ENCODE measurements at regions not wholly inside any gene's neighbourhood (a gene's known extent, or its start where the extent isn't known, plus 50 kb on each side); places are given as distances from the start of the nearest gene placed in this dataset.

- Histone ChIP-seq H3K4me1 (ENCODE audit: low read length) (no peaks in the 10 kb centered on the region), H3K4me3 (ENCODE audit: low read length) (no peak overlapping the region), H3K27ac (ENCODE audit: low read length) (no peak overlapping the region), H3K9ac (ENCODE audit: low read length) (no peak overlapping the region), H3K9me2 (replicated peaks; ENCODE audit: insufficient read depth, low read length) (no peaks in the 10 kb centered on the region), H3K79me2 (ENCODE audit: low read length) (no peaks in the 10 kb centered on the region), H3K9me3 (ENCODE audit: low read length) (peaks cover 67% of the 10 kb centered on the region), H2AFZ (ENCODE audit: low read length) (no peak overlapping the region), H4K20me1 (ENCODE audit: insufficient read depth, low read depth, low read length) (no peaks in the 10 kb centered on the region), H3K27me3 (ENCODE audit: low read length) (no peaks in the 10 kb centered on the region; the same call in 1 of the 2 replicates), H3K4me2 (ENCODE audit: low read depth, low read length, poor library complexity, severe bottlenecking) (no peak overlapping the region), H3K36me3 (ENCODE audit: insufficient read depth, low read length) (no peaks in the 10 kb centered on the region; the same call in 1 of the 2 replicates)
- no peak for DNase-seq
These were observed 571.4 kb downstream of the NOVA1 start for GRCh38 chr14:26026384-26026783.

GRCh38 chr14:26023967-26024366, 573.9 kb downstream of the NOVA1 start:
- H3K4me1 ChIP-seq (ENCODE audit: low read length): no peaks in the 10 kb centered on the region
- no peaks in the 10 kb centered on the region; the same call in 1 of the 2 replicates for H3K36me3 ChIP-seq (ENCODE audit: insufficient read depth, low read length)
- H3K9ac ChIP-seq (ENCODE audit: low read length): no peak overlapping the region
- H3K27ac ChIP-seq (ENCODE audit: low read length): no peak overlapping the region
- no peaks in the 10 kb centered on the region for H3K9me2 ChIP-seq (replicated peaks; ENCODE audit: insufficient read depth, low read length)
- no peak for DNase-seq
- H3K27me3 ChIP-seq (ENCODE audit: low read length): no peaks in the 10 kb centered on the region; the same call in 1 of the 2 replicates
- H3K4me2 ChIP-seq (ENCODE audit: low read depth, low read length, poor library complexity, severe bottlenecking): no peak overlapping the region
- no peak overlapping the region for H3K4me3 ChIP-seq (ENCODE audit: low read length)
- no peaks in the 10 kb centered on the region for H3K79me2 ChIP-seq (ENCODE audit: low read length)
- H4K20me1 ChIP-seq (ENCODE audit: insufficient read depth, low read depth, low read length): no peaks in the 10 kb centered on the region
- no peak overlapping the region for H2AFZ ChIP-seq (ENCODE audit: low read length)
- H3K9me3 ChIP-seq (ENCODE audit: low read length): peaks cover 65% of the 10 kb centered on the region

- Histone ChIP-seq H3K4me1 (ENCODE audit: low read length) (no peaks in the 10 kb centered on the region), H3K9me3 (ENCODE audit: low read length) (peaks cover 70% of the 10 kb centered on the region), H3K36me3 (ENCODE audit: insufficient read depth, low read length) (no peaks in the 10 kb centered on the region; the same call in 1 of the 2 replicates), H3K27ac (ENCODE audit: low read length) (no peak overlapping the region), H3K4me3 (ENCODE audit: low read length) (no peak overlapping the region), H3K27me3 (ENCODE audit: low read length) (no peaks in the 10 kb centered on the region; the same call in 1 of the 2 replicates), H3K79me2 (ENCODE audit: low read length) (no peaks in the 10 kb centered on the region), H4K20me1 (ENCODE audit: insufficient read depth, low read depth, low read length) (no peaks in the 10 kb centered on the region), H2AFZ (ENCODE audit: low read length) (no peak overlapping the region), H3K9me2 (replicated peaks; ENCODE audit: insufficient read depth, low read length) (no peaks in the 10 kb centered on the region), H3K9ac (ENCODE audit: low read length) (no peak overlapping the region), H3K4me2 (ENCODE audit: low read depth, low read length, poor library complexity, severe bottlenecking) (no peak overlapping the region)
- DNase-seq: no peak
These were observed 576.1 kb downstream of the NOVA1 start for GRCh38 chr14:26021759-26022158.

GRCh38 chr14:26017270-26017669, 580.6 kb downstream of the NOVA1 start:
- Histone ChIP-seq H4K20me1 (ENCODE audit: insufficient read depth, low read depth, low read length) (no peaks in the 10 kb centered on the region), H3K27ac (ENCODE audit: low read length) (no peak overlapping the region), H2AFZ (ENCODE audit: low read length) (no peak overlapping the region), H3K9ac (ENCODE audit: low read length) (no peak overlapping the region), H3K4me2 (ENCODE audit: low read depth, low read length, poor library complexity, severe bottlenecking) (no peak overlapping the region), H3K9me2 (replicated peaks; ENCODE audit: insufficient read depth, low read length) (no peaks in the 10 kb centered on the region), H3K36me3 (ENCODE audit: insufficient read depth, low read length) (no peaks in the 10 kb centered on the region), H3K4me3 (ENCODE audit: low read length) (no peak overlapping the region), H3K27me3 (ENCODE audit: low read length) (no peaks in the 10 kb centered on the region), H3K9me3 (ENCODE audit: low read length) (peaks cover 85% of the 10 kb centered on the region), H3K79me2 (ENCODE audit: low read length) (no peaks in the 10 kb centered on the region), H3K4me1 (ENCODE audit: low read length) (no peaks in the 10 kb centered on the region)
- DNase-seq: no peak

- Histone ChIP-seq H3K4me1 (ENCODE audit: low read length) (no peaks in the 10 kb centered on the region), H2AFZ (ENCODE audit: low read length) (no peak overlapping the region), H3K9ac (ENCODE audit: low read length) (no peak overlapping the region), H3K79me2 (ENCODE audit: low read length) (no peaks in the 10 kb centered on the region), H3K9me2 (replicated peaks; ENCODE audit: insufficient read depth, low read length) (no peaks in the 10 kb centered on the region), H3K27me3 (ENCODE audit: low read length) (no peaks in the 10 kb centered on the region), H3K27ac (ENCODE audit: low read length) (no peak overlapping the region), H3K4me3 (ENCODE audit: low read length) (no peak overlapping the region), H3K4me2 (ENCODE audit: low read depth, low read length, poor library complexity, severe bottlenecking) (no peak overlapping the region), H3K36me3 (ENCODE audit: insufficient read depth, low read length) (no peaks in the 10 kb centered on the region), H4K20me1 (ENCODE audit: insufficient read depth, low read depth, low read length) (no peaks in the 10 kb centered on the region), H3K9me3 (ENCODE audit: low read length) (peaks cover 65% of the 10 kb centered on the region)
- DNase-seq: no peak
These were observed 589.5 kb downstream of the NOVA1 start for GRCh38 chr14:26008290-26008689.

- H3K9ac ChIP-seq (ENCODE audit: low read length): no peak overlapping the region
- H3K4me3 ChIP-seq (ENCODE audit: low read length): no peak overlapping the region
- H3K79me2 ChIP-seq (ENCODE audit: low read length): no peaks in the 10 kb centered on the region
- H2AFZ ChIP-seq (ENCODE audit: low read length): no peak overlapping the region
- H3K4me2 ChIP-seq (ENCODE audit: low read depth, low read length, poor library complexity, severe bottlenecking): no peak overlapping the region
- no peak overlapping the region for H3K27ac ChIP-seq (ENCODE audit: low read length)
- H4K20me1 ChIP-seq (ENCODE audit: insufficient read depth, low read depth, low read length): no peaks in the 10 kb centered on the region
- no peaks in the 10 kb centered on the region for H3K4me1 ChIP-seq (ENCODE audit: low read length)
- no peaks in the 10 kb centered on the region for H3K36me3 ChIP-seq (ENCODE audit: insufficient read depth, low read length)
- peaks cover 49% of the 10 kb centered on the region for H3K9me3 ChIP-seq (ENCODE audit: low read length)
- no peaks in the 10 kb centered on the region for H3K9me2 ChIP-seq (replicated peaks; ENCODE audit: insufficient read depth, low read length)
- no peaks in the 10 kb centered on the region for H3K27me3 ChIP-seq (ENCODE audit: low read length)
- DNase-seq: no peak
These were observed 593.5 kb downstream of the NOVA1 start for GRCh38 chr14:26004342-26004741.

- Histone ChIP-seq H4K20me1 (ENCODE audit: insufficient read depth, low read depth, low read length) (no peaks in the 10 kb centered on the region), H3K27ac (ENCODE audit: low read length) (no peak overlapping the region), H3K9me2 (replicated peaks; ENCODE audit: insufficient read depth, low read length) (no peaks in the 10 kb centered on the region), H3K9me3 (ENCODE audit: low read length) (peaks cover 84% of the 10 kb centered on the region), H3K4me3 (ENCODE audit: low read length) (no peak overlapping the region), H3K9ac (ENCODE audit: low read length) (no peak overlapping the region), H3K4me1 (ENCODE audit: low read length) (no peaks in the 10 kb centered on the region), H2AFZ (ENCODE audit: low read length) (no peak overlapping the region), H3K27me3 (ENCODE audit: low read length) (no peaks in the 10 kb centered on the region), H3K4me2 (ENCODE audit: low read depth, low read length, poor library complexity, severe bottlenecking) (no peak overlapping the region), H3K36me3 (ENCODE audit: insufficient read depth, low read length) (no peaks in the 10 kb centered on the region), H3K79me2 (ENCODE audit: low read length) (no peaks in the 10 kb centered on the region)
- DNase-seq: no peak
These were observed 604.0 kb downstream of the NOVA1 start for GRCh38 chr14:25993830-25994229.

GRCh38 chr14:25988536-25988935, 609.3 kb downstream of the NOVA1 start:
- H4K20me1 ChIP-seq (ENCODE audit: insufficient read depth, low read depth, low read length): no peaks in the 10 kb centered on the region
- no peaks in the 10 kb centered on the region for H3K79me2 ChIP-seq (ENCODE audit: low read length)
- H3K9me2 ChIP-seq (replicated peaks; ENCODE audit: insufficient read depth, low read length): no peaks in the 10 kb centered on the region

GRCh38 chr14:25955772-25956171, 642.1 kb downstream of the NOVA1 start:
- Histone ChIP-seq H3K36me3 (ENCODE audit: insufficient read depth, low read length) (no peaks in the 10 kb centered on the region), H3K4me3 (ENCODE audit: low read length) (no peak overlapping the region), H3K9me2 (replicated peaks; ENCODE audit: insufficient read depth, low read length) (no peaks in the 10 kb centered on the region), H3K27me3 (ENCODE audit: low read length) (no peaks in the 10 kb centered on the region), H4K20me1 (ENCODE audit: insufficient read depth, low read depth, low read length) (no peaks in the 10 kb centered on the region), H3K9me3 (ENCODE audit: low read length) (peaks cover 69% of the 10 kb centered on the region), H2AFZ (ENCODE audit: low read length) (no peak overlapping the region), H3K9ac (ENCODE audit: low read length) (no peak overlapping the region), H3K27ac (ENCODE audit: low read length) (no peak overlapping the region), H3K79me2 (ENCODE audit: low read length) (no peaks in the 10 kb centered on the region), H3K4me1 (ENCODE audit: low read length) (no peaks in the 10 kb centered on the region), H3K4me2 (ENCODE audit: low read depth, low read length, poor library complexity, severe bottlenecking) (no peak overlapping the region)
- DNase-seq: no peak

More at GRCh38 chr14:25988536-25988935, 609.3 kb downstream of the NOVA1 start:
- no peak overlapping the region; the same call in 1 of the 2 replicates for H3K4me3 ChIP-seq (ENCODE audit: low read length)
- H3K4me2 ChIP-seq (ENCODE audit: low read depth, low read length, poor library complexity, severe bottlenecking): no peak overlapping the region
- H3K36me3 ChIP-seq (ENCODE audit: insufficient read depth, low read length): no peaks in the 10 kb centered on the region
- H3K4me1 ChIP-seq (ENCODE audit: low read length): no peaks in the 10 kb centered on the region
- H2AFZ ChIP-seq (ENCODE audit: low read length): no peak overlapping the region
- no peak overlapping the region for H3K27ac ChIP-seq (ENCODE audit: low read length)
- H3K9me3 ChIP-seq (ENCODE audit: low read length): peaks cover 74% of the 10 kb centered on the region
- DNase-seq: no peak
- no peak overlapping the region for H3K9ac ChIP-seq (ENCODE audit: low read length)
- H3K27me3 ChIP-seq (ENCODE audit: low read length): no peaks in the 10 kb centered on the region

Data from Karpas-422 (cell line).